IMR-90 (cell line): ENCODE measurements at regions not wholly inside any gene's neighbourhood (a gene's known extent, or its start where the extent isn't known, plus 50 kb on each side); places are given as distances from the start of the nearest gene placed in this dataset.
A peak's percentile ranks its signal among the peaks of the same experiment; 100 is the strongest.

Experiments
- ATAC-seq: fragments of 200-7000 bp; cut with Tn5 transposase; 2 replicates; pipeline ENCODE4 v1.9.1; 2020; ENCODE audit warnings: low read depth, mild to moderate bottlenecking, moderate library complexity
- BruUV-seq: library from RNA; stranded (reverse); fragments of 400-500 nt; replicated peaks from 2 replicates; lab custom pipeline; 2021; lab: Mats Ljungman, UMichigan
- CTCF ChIA-PET: fragments of 300-600 bp; formaldehyde crosslinking; extraction: SDS; loops from one replicate; lab custom pipeline; 2021; ENCODE audit warnings: antibody characterized with exemption; lab: Yijun Ruan, JAX
- POLR2A ChIA-PET: fragments of 300-600 bp; sonication (Branson Sonifier 250); formaldehyde crosslinking; loops from one replicate; lab custom pipeline; 2022; ENCODE audit warnings: antibody characterized with exemption; ENCODE audit not compliant: unreplicated experiment; lab: Charles Lee
- DNase-seq: peaks from one replicate; pipeline ENCODE4 v3.0.0; 2013
- H2AFZ ChIP-seq: replicated peaks from 2 replicates; pipeline ENCODE3; 2013; ENCODE audit warnings: low read length, mild to moderate bottlenecking; ENCODE audit not compliant: poor library complexity
- H2AK5ac ChIP-seq: 2 replicates; pipeline ENCODE4 v1.6.1; 2013; ENCODE audit warnings: low read depth, low read length, inconsistent platforms
- H2AK9ac ChIP-seq: replicated peaks from 2 replicates; pipeline ENCODE3; 2013; ENCODE audit warnings: mild to moderate bottlenecking, low read depth, low read length, moderate library complexity; ENCODE audit not compliant: poor library complexity
- H2BK120ac ChIP-seq: 2 replicates; pipeline ENCODE4 v1.6.1; 2013; ENCODE audit warnings: low read depth, low read length, inconsistent platforms
- H2BK15ac ChIP-seq: 3 replicates; pipeline ENCODE4 v1.6.1; 2013; ENCODE audit warnings: low read depth, low read length, inconsistent platforms
- H2BK20ac ChIP-seq: 2 replicates; pipeline ENCODE4 v1.6.1; 2013; ENCODE audit warnings: low read depth, mild to moderate bottlenecking, inconsistent platforms, low read length, moderate library complexity
- H2BK5ac ChIP-seq: 2 replicates; pipeline ENCODE4 v1.6.1; 2013; ENCODE audit warnings: mild to moderate bottlenecking, low read depth, low read length, inconsistent platforms; ENCODE audit not compliant: poor library complexity, severe bottlenecking
- H3K14ac ChIP-seq: replicated peaks from 2 replicates; pipeline ENCODE4 v1.6.1; 2013; ENCODE audit warnings: low read depth, low read length, inconsistent platforms
- H3K18ac ChIP-seq: 2 replicates; pipeline ENCODE4 v1.6.1; 2013; ENCODE audit warnings: low read depth, low read length, control low read depth
- H3K23ac ChIP-seq: 2 replicates; pipeline ENCODE4 v1.6.1; 2013; ENCODE audit warnings: low read depth, low read length, inconsistent platforms
- H3K27ac ChIP-seq: 2 replicates; pipeline ENCODE4 v1.5.1; 2013; ENCODE audit warnings: mild to moderate bottlenecking, control low read depth, low read length; ENCODE audit not compliant: insufficient read depth
- H3K27me3 ChIP-seq: 2 replicates; pipeline ENCODE4 v1.6.1; 2013; ENCODE audit warnings: low read length; ENCODE audit not compliant: control insufficient read depth, insufficient read depth
- H3K36me3 ChIP-seq: 2 replicates; pipeline ENCODE4 v1.6.1; 2013; ENCODE audit warnings: low read length, mixed read lengths; ENCODE audit not compliant: control insufficient read depth, insufficient read depth
- H3K4ac ChIP-seq: 2 replicates; pipeline ENCODE4 v1.6.1; 2013; ENCODE audit warnings: low read depth, low read length, inconsistent platforms
- H3K4me1 ChIP-seq: 2 replicates; pipeline ENCODE4 v1.6.1; 2013; ENCODE audit warnings: low read length, mixed read lengths; ENCODE audit not compliant: control insufficient read depth, insufficient read depth
- H3K4me2 ChIP-seq: 2 replicates; pipeline ENCODE4 v1.6.1; 2013; ENCODE audit warnings: low read depth, mild to moderate bottlenecking, control low read depth, low read length, moderate library complexity
- H3K4me3 ChIP-seq: 2 replicates; pipeline ENCODE4 v1.5.1; 2013; ENCODE audit warnings: low read depth, mild to moderate bottlenecking, control low read depth, low read length, moderate library complexity; ENCODE audit not compliant: insufficient read depth
- H3K56ac ChIP-seq: 2 replicates; pipeline ENCODE4 v1.6.1; 2013; ENCODE audit warnings: low read length, inconsistent platforms; ENCODE audit not compliant: insufficient read depth; ENCODE audit errors: extremely low read depth
- H3K79me1 ChIP-seq, 2 experiments: 2 replicates each; pipeline ENCODE4 v1.6.1; 2013; ENCODE audit warnings: low read length in 2 of 2, inconsistent platforms in 1 of 2, low read depth in 1 of 2
- H3K9ac ChIP-seq: 2 replicates; pipeline ENCODE4 v1.6.1; 2013; ENCODE audit warnings: low read depth, low read length, control low read depth
- H3K9me1 ChIP-seq: 2 replicates; pipeline ENCODE4 v1.6.1; 2013; ENCODE audit warnings: low read length, inconsistent platforms; ENCODE audit not compliant: insufficient read depth
- H3K9me3 ChIP-seq: 2 replicates; pipeline ENCODE4 v1.6.1; 2013; ENCODE audit warnings: low read length; ENCODE audit not compliant: control insufficient read depth, insufficient read depth
- H4K20me1 ChIP-seq: 2 replicates; pipeline ENCODE4 v1.6.1; 2013; ENCODE audit warnings: low read length, inconsistent platforms; ENCODE audit not compliant: insufficient read depth
- H4K5ac ChIP-seq: 2 replicates; pipeline ENCODE4 v1.6.1; 2013; ENCODE audit warnings: mild to moderate bottlenecking, low read depth, low read length, control low read depth
- H4K8ac ChIP-seq, 2 experiments: 2 replicates each; pipeline ENCODE4 v1.6.1; 2013; ENCODE audit warnings: low read depth in 2 of 2, low read length in 2 of 2, control low read depth in 1 of 2, inconsistent platforms in 1 of 2
- H4K91ac ChIP-seq: 2 replicates; pipeline ENCODE4 v1.6.1; 2013; ENCODE audit warnings: low read depth, low read length, inconsistent platforms; ENCODE audit not compliant: insufficient read depth
- BHLHE40 ChIP-seq: fragments of 150-350 bp; IDR thresholded peaks from 2 replicates; pipeline ENCODE4 v1.6.1; 2016; ENCODE audit warnings: mild to moderate bottlenecking, low read depth, low read length
- CEBPB ChIP-seq: IDR thresholded peaks from 2 replicates; pipeline ENCODE4 v1.6.1; 2012; ENCODE audit warnings: low read depth, low read length, improper control_type of control experiment
- CHD1 ChIP-seq: IDR thresholded peaks from 2 replicates; pipeline ENCODE4 v1.6.1; 2012; ENCODE audit warnings: low read depth, low read length, improper control_type of control experiment
- FOS ChIP-seq: fragments of 150-350 bp; IDR thresholded peaks from 2 replicates; pipeline ENCODE4 v1.6.1; 2016; ENCODE audit warnings: low read depth, low read length
- MAFK ChIP-seq: IDR thresholded peaks from 2 replicates; pipeline ENCODE4 v1.6.1; 2012; ENCODE audit warnings: low read depth, low read length, improper control_type of control experiment
- MAZ ChIP-seq: IDR thresholded peaks from 2 replicates; pipeline ENCODE4 v1.6.1; 2012; ENCODE audit warnings: low read depth, mild to moderate bottlenecking, low read length, improper control_type of control experiment, moderate library complexity, borderline replicate concordance
- MXI1 ChIP-seq: IDR thresholded peaks from 2 replicates; pipeline ENCODE4 v1.6.1; 2012; ENCODE audit warnings: low read depth, mild to moderate bottlenecking, low read length, moderate library complexity, borderline replicate concordance
- NFE2L2 ChIP-seq: fragments of 150-350 bp; IDR thresholded peaks from 2 replicates; pipeline ENCODE4 v1.6.1; 2016; ENCODE audit warnings: low read depth, mild to moderate bottlenecking, low read length
- POLR2A ChIP-seq: IDR thresholded peaks from 2 replicates; pipeline ENCODE4 v1.6.1; 2012; ENCODE audit warnings: mild to moderate bottlenecking, low read depth, low read length
- RAD21 ChIP-seq: IDR thresholded peaks from 2 replicates; pipeline ENCODE4 v1.6.1; 2012; ENCODE audit warnings: low read length, improper control_type of control experiment
- RCOR1 ChIP-seq: IDR thresholded peaks from 2 replicates; pipeline ENCODE4 v1.6.1; 2012; ENCODE audit warnings: mild to moderate bottlenecking, low read length, improper control_type of control experiment; ENCODE audit not compliant: insufficient replicate concordance
- RFX5 ChIP-seq: IDR thresholded peaks from 2 replicates; pipeline ENCODE4 v1.8.0; 2012; ENCODE audit warnings: low read depth, mild to moderate bottlenecking, low read length, moderate library complexity
- SMC3 ChIP-seq: fragments of 150-350 bp; IDR thresholded peaks from 2 replicates; pipeline ENCODE4 v1.6.1; 2016; ENCODE audit warnings: low read depth, mild to moderate bottlenecking, antibody characterized with exemption, low read length, moderate library complexity
- WGBS, 2 experiments: methylation state at CpG; one replicate each; pipeline versions ENCODE4 v1.1.5 to v1.1.7; 2013; ENCODE audit warnings: missing lambda C conversion rate in 2 of 2; ENCODE audit not compliant: insufficient read length in 1 of 2; ENCODE audit errors: extremely low coverage in 2 of 2; 5-methylcytosine and 5-hydroxymethylcytosine counted together
- dilution Hi-C: fragments of 300-500 bp; cut with HindIII; formaldehyde crosslinking; loops from one replicate; pipeline ENCODE4 v1.14.3; 2018; ENCODE audit warnings: low sequenced_read_pairs; ENCODE audit not compliant: unreplicated experiment
- in situ Hi-C: fragments of 300-500 bp; cut with MboI; formaldehyde crosslinking; loops from 3 replicates; pipeline ENCODE4 v1.14.3; 2019; ENCODE audit warnings: low sequenced_read_pairs, inconsistent platforms, mixed read lengths
- intact Hi-C: fragments of 100-400 bp; cut with micrococcal nuclease; formaldehyde crosslinking; loops from 2 replicates; pipeline ENCODE4 v1.10.0; 2022
- TF ChIP-seq, protein P1 (sequence below): conservative IDR thresholded peaks from 2 replicates; pipeline ENCODE4 v1.5.1; 2012; ENCODE audit warnings: mild to moderate bottlenecking, low read depth, low read length, improper control_type of control experiment
- TF ChIP-seq, protein P2 (sequence below): fragments of 150-350 bp; IDR thresholded peaks from 2 replicates; pipeline ENCODE4 v1.6.1; 2017; ENCODE audit warnings: mild to moderate bottlenecking, antibody characterized with exemption, low read length, low read depth

DNA sequence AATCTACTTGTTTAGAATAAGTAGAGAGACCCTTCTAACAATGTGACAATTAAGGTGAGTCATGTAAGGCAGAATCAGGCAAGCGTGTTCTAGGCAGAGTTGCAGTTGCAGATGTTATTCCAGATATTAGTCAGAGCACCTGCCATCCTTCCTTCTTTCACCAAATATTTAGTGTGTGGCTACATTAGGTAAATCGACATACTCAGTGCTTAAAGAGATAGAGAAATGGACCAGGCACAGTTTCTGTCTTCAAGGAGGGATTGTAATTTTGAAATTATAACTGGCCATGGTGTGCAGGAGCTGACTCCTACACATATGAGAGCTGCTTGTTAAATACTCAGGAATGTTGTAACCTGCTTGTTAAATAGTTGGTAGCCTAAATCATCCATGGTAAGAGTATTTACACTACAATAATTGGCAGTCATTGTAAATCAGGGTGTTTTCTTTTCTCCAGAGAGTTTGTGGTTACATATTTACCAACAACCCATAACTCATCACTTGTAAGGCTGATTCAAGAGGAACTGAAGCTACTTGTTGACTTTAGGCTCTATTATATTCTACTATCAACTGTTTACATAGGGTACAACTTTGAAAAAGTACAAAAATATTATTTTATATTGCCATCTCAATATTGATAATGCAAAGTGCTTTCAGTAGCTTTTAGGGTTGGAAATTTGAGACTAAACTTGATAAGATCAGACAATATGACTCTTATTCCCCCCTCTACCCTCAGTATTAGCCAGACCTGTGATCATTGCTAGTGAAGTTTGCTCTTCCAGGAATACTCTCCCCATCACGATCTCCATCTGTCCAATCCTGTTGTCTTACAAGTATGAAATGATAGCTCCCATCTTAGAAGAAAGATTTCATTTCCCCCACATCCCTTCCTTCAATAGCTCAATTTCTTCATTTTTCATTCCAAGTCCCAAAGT, 607.1 kb downstream of the COL12A1 start:
- H3K9ac ChIP-seq = no peak overlapping the region
- H3K18ac ChIP-seq = no peak overlapping the region
- no peak overlapping the region for H3K4me2 ChIP-seq
- POLR2A ChIA-PET = no interaction called here
- H3K9me1 ChIP-seq = no peaks in the 10 kb centered on the region; the same call in none of the 2 replicates
- H2AK5ac ChIP-seq = 0 out of 2 replicates have a peak overlapping the region, but pooled peaks have one; percentile 5
- ATAC-seq (no peak), DNase-seq (peak; percentile 50)
- H3K36me3 ChIP-seq = no peaks in the 10 kb centered on the region
- H4K91ac ChIP-seq = no peak overlapping the region
- no peak overlapping the region for H3K4ac ChIP-seq
- no peak overlapping the region for H3K56ac ChIP-seq
- no peaks in the 10 kb centered on the region for H4K20me1 ChIP-seq
- H3K4me3 ChIP-seq = no peak overlapping the region
- no CpG with 5 or more reads among the region's 3 CpGs for WGBS, 2 experiments
- H2BK120ac ChIP-seq = no peak overlapping the region
- H2BK20ac ChIP-seq = no peak overlapping the region; the same call in 1 of the 2 replicates
- H3K79me1 ChIP-seq = no peaks in the 10 kb centered on the region
- H3K27ac ChIP-seq = no peak overlapping the region
- no peaks in the 10 kb centered on the region for H3K4me1 ChIP-seq
- no peak overlapping the region for H2AFZ ChIP-seq
- dilution Hi-C loops = no loop called here
- H2AK9ac ChIP-seq = no peak overlapping the region
- no peak overlapping the region for H3K23ac ChIP-seq
- in situ Hi-C loops = no loop called here
- H3K27me3 ChIP-seq = no peaks in the 10 kb centered on the region
- CTCF ChIA-PET = no interaction called here
- BruUV-seq = no TSS peak
- no peaks in the 10 kb centered on the region for H3K9me3 ChIP-seq
- H3K14ac ChIP-seq = no peak overlapping the region
- no peak overlapping the region for H4K8ac ChIP-seq
- H4K5ac ChIP-seq = no peak overlapping the region
- no peak overlapping the region for H2BK15ac ChIP-seq
- no peak overlapping the region for H2BK5ac ChIP-seq
- intact Hi-C loops = no loop called here
- no peak for TF ChIP-seq CEBPB
- TF ChIP-seq MAFK = no peak
- TF ChIP-seq SMC3 = no peak
- no peak for TF ChIP-seq MXI1
- TF ChIP-seq BHLHE40 = no peak
- TF ChIP-seq FOS = no peak
- TF ChIP-seq, protein P1, sequence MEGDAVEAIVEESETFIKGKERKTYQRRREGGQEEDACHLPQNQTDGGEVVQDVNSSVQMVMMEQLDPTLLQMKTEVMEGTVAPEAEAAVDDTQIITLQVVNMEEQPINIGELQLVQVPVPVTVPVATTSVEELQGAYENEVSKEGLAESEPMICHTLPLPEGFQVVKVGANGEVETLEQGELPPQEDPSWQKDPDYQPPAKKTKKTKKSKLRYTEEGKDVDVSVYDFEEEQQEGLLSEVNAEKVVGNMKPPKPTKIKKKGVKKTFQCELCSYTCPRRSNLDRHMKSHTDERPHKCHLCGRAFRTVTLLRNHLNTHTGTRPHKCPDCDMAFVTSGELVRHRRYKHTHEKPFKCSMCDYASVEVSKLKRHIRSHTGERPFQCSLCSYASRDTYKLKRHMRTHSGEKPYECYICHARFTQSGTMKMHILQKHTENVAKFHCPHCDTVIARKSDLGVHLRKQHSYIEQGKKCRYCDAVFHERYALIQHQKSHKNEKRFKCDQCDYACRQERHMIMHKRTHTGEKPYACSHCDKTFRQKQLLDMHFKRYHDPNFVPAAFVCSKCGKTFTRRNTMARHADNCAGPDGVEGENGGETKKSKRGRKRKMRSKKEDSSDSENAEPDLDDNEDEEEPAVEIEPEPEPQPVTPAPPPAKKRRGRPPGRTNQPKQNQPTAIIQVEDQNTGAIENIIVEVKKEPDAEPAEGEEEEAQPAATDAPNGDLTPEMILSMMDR = no peak
- no peak for TF ChIP-seq RFX5
- TF ChIP-seq, protein P2, sequence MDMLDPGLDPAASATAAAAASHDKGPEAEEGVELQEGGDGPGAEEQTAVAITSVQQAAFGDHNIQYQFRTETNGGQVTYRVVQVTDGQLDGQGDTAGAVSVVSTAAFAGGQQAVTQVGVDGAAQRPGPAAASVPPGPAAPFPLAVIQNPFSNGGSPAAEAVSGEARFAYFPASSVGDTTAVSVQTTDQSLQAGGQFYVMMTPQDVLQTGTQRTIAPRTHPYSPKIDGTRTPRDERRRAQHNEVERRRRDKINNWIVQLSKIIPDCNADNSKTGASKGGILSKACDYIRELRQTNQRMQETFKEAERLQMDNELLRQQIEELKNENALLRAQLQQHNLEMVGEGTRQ = no peak
- no peak for TF ChIP-seq POLR2A
- TF ChIP-seq RAD21 = no peak
- TF ChIP-seq MAZ = no peak
- no peak for TF ChIP-seq CHD1
- no peak for TF ChIP-seq RCOR1
- no peak for TF ChIP-seq NFE2L2
